ENCODE measurements at regions not wholly inside any gene's neighbourhood (a gene's known extent, or its start where the extent isn't known, plus 50 kb on each side); places are given as distances from the start of the nearest gene placed in this dataset.

- H3K27ac ChIP-seq, result peak overlapping the region; percentile 55
Measured at GRCh38 chr1:55632058-55632457, 416.9 kb upstream of the USP24 start.

DNA sequence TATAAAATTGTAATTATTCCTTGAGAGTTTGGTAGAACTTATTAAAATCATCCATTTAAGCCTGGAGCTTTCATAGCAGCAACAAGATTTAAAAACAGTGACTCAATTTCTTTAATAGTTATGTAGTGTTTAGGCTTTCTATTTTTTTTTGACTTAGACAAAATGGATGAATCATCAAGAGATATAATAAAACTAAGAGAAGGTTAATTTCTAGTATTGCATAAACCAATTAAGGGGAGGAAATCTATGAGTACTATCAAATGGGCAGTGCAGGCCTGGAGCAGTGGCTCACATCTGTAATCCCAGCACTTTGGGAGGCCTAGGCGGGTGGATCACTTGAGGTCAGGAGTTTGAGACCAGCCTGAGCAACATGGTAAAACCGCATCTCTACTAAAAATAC lies 416.3 kb upstream of the USP24 start:
- H3K27ac ChIP-seq, result peak overlapping the region; percentile 55
- DNase-seq (ENCODE audit: low spot score in 2 of 2), result no peak
- WGBS, result 93% methylated on average over 2 of the region's 2 CpGs
- no peak for TF ChIP-seq CTCF (IDR thresholded peaks at IDR 0.05)
- TF ChIP-seq POLR2A (IDR thresholded peaks at IDR 0.05), result no peak
- TF ChIP-seq POLR2AphosphoS5 (IDR thresholded peaks at IDR 0.05), result no peak
- no peak for TF ChIP-seq EP300 (IDR thresholded peaks at IDR 0.05)
- no peaks in the 10 kb centered on the region for H3K9me3 ChIP-seq
- no peaks in the 10 kb centered on the region for H3K27me3 ChIP-seq
- no peaks in the 10 kb centered on the region for H3K36me3 ChIP-seq
- no peak overlapping the region for H3K4me3 ChIP-seq
- H3K4me1 ChIP-seq, result peaks cover 18% of the 10 kb centered on the region

More at GRCh38 chr1:55632058-55632457, 416.9 kb upstream of the USP24 start:
- WGBS, result 14% methylated on average over 3 of the region's 3 CpGs
- Histone ChIP-seq H3K4me1 (peaks cover 18% of the 10 kb centered on the region), H3K36me3 (no peaks in the 10 kb centered on the region), H3K27me3 (no peaks in the 10 kb centered on the region), H3K4me3 (no peak overlapping the region), H3K9me3 (no peaks in the 10 kb centered on the region)
- TF ChIP-seq POLR2AphosphoS5 (IDR thresholded peaks at IDR 0.05) (no peak), EP300 (IDR thresholded peaks at IDR 0.05) (no peak), POLR2A (IDR thresholded peaks at IDR 0.05) (no peak), CTCF (IDR thresholded peaks at IDR 0.05) (no peak)
- no peak for DNase-seq (ENCODE audit: low spot score in 2 of 2)

- no peak for DNase-seq (ENCODE audit: low spot score in 2 of 2)
- no peak for TF ChIP-seq POLR2A (IDR thresholded peaks at IDR 0.05)
- TF ChIP-seq EP300 (IDR thresholded peaks at IDR 0.05), result no peak
- TF ChIP-seq POLR2AphosphoS5 (IDR thresholded peaks at IDR 0.05), result no peak
- TF ChIP-seq CTCF (IDR thresholded peaks at IDR 0.05), result no peak
- no peaks in the 10 kb centered on the region for H3K27me3 ChIP-seq
- no peak overlapping the region for H3K27ac ChIP-seq
- H3K36me3 ChIP-seq, result no peaks in the 10 kb centered on the region
- H3K9me3 ChIP-seq, result peaks cover 4% of the 10 kb centered on the region
- H3K4me3 ChIP-seq, result no peak overlapping the region
- 38% methylated on average over 1 of the region's 1 CpG for WGBS
- no peaks in the 10 kb centered on the region for H3K4me1 ChIP-seq
Measured at GRCh38 chr1:55626326-55626725, 411.2 kb upstream of the USP24 start.

- Histone ChIP-seq H3K4me3 (no peak overlapping the region), H3K27ac (no peak overlapping the region), H3K9me3 (peaks cover 4% of the 10 kb centered on the region), H3K27me3 (no peaks in the 10 kb centered on the region), H3K4me1 (no peaks in the 10 kb centered on the region), H3K36me3 (no peaks in the 10 kb centered on the region)
- no peak for DNase-seq (ENCODE audit: low spot score in 2 of 2)
- 61% methylated on average over 3 of the region's 3 CpGs for WGBS
- TF ChIP-seq POLR2AphosphoS5 (IDR thresholded peaks at IDR 0.05) (no peak), CTCF (IDR thresholded peaks at IDR 0.05) (no peak), EP300 (IDR thresholded peaks at IDR 0.05) (no peak), POLR2A (IDR thresholded peaks at IDR 0.05) (no peak)
Measured at GRCh38 chr1:55624766-55625165, 409.6 kb upstream of the USP24 start.

DNA sequence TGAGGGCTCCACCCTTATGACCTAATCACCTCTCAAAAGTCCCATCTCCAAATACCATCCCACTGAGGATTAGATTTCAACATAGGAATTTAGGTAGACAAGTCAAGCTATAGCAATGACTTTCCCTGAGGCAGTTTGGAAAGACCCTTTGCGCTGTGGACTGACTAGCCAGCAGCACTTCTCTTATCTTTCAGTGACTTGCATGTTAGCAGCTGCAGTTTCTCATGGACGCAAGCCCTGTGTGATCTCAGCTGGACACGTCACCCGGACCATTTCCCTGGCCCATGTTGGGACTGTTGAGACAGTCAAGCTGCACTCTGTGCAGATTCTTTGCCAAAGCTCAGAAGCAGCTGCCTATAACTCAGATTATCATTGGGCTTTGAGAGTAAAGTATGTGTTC lies 408.1 kb upstream of the USP24 start:
- Histone ChIP-seq H3K27me3 (no peaks in the 10 kb centered on the region), H3K27ac (no peak overlapping the region), H3K4me3 (no peak overlapping the region), H3K4me1 (no peaks in the 10 kb centered on the region), H3K9me3 (peaks cover 4% of the 10 kb centered on the region), H3K36me3 (no peaks in the 10 kb centered on the region)
- WGBS, result 84% methylated on average over 4 of the region's 4 CpGs
- no peak for TF ChIP-seq POLR2AphosphoS5 (IDR thresholded peaks at IDR 0.05)
- TF ChIP-seq POLR2A (IDR thresholded peaks at IDR 0.05), result no peak
- no peak for TF ChIP-seq CTCF (IDR thresholded peaks at IDR 0.05)
- no peak for TF ChIP-seq EP300 (IDR thresholded peaks at IDR 0.05)
- DNase-seq (ENCODE audit: low spot score in 2 of 2), result no peak

Measured in suprapubic skin (tissue), 4 donors.